Skin of body (tissue), 1 donor: ENCODE measurements at regions not wholly inside any gene's neighbourhood (a gene's known extent, or its start where the extent isn't known, plus 50 kb on each side); places are given as distances from the start of the nearest gene placed in this dataset.

Experiments
- DNase-seq: peaks from one replicate; lab custom pipeline; 2025; lab: John Stamatoyannopoulos, UW

DNA sequence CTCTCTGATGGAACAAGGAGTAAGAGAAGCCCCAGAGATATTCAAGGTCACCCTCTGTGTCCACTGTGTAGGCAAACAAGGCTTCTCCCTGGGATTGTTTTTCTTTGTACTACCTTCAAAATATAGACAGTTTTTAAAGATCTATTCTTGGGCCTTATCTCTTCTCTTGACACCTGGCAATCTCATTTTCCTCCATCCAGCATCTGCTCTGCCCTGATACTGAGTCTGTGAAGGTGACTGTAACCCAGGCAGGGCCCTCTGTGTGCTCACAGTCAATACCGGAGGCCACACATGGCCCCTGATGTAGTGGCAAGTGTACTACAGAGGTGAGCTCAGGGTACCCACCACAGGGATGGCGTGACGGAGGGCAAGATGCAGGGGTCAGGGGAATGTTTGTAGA is 221.1 kb downstream of the SNX10 start:
- no peak for DNase-seq

DNA sequence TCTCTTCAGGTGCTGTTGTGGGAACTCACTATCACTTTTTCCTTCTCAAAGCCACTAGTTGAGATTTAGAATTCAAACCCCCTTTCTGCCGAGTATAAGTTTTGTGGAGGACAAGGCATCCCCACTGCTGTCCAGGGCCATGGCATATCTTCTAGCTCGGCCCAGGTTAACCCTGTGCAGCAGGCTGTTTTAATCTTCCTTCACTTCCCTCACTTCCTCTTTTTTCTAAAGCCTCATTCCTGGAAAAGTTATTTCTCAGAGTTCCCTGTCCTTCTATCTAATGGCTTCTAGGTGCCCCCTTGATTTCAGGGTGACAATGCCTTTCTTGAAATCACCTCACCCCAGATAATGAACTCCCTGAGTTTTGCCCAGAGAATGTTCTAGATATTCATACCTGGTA is 222.3 kb downstream of the SNX10 start:
- DNase-seq = no peak

DNA sequence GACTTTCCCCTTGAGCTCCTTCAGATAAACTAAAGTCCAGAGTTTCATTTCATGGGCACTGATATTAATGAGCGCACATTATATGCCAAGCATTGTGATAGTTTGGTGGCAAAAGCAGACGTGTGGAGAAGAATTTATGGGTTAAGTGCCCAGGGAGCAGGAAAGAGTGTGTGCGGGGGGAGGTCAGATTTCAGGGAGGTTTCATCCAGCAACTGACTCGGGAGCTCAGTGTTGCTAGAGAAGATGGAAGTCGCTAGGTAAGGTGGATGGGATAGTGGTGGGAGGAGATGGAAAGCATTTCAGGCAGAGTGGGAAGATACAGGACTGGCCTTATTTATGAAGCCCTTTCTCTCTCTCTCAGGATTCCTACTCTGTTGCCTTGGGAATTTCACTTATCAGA is 223.0 kb downstream of the SNX10 start:
- DNase-seq = no peak

DNA sequence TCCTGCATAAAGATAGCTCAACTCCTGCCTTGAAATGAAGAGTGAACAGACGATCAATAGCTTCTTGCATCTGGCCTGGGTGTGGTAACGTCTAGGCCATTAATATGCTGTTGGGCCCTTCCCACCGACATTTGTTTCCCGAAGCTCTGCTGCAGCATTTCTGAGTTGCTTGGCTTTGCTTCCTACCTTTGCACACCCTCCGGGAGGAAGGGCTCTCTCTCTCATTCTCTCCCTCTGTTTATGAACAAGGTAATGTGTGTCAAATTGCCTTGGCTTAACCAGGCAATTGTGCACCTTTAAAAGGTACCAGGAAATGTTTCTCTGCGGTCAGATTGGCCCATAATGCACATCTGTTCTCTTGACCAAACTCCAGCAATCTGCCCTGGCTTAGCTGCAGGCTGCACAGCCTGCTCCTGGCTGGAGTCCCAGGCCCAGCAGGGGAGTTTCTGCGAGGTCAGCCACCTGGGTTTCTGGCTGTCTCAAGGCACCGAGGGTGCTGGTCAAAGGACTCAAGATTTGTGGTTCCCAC is 223.7 kb downstream of the SNX10 start:
- no peak for DNase-seq

DNA sequence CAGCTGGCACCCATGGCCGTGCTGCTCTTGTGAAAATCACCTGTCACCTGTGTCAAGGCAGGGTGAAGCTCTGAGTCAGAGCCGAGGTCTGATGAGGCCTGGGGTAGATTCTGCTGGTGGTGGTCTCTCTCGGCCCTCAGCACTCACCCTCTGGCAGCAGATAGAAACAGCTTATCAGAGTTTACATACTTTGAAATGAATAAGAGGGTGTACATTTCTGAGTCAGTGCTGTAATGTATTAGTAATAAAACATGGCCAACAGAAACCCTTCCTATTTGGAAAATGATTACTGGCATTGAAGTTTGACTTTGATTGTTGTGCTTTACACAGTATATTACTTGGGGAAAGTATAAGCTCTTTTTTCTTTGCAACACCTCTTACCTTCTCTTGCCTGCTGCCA is 228.8 kb downstream of the SNX10 start:
- no peak for DNase-seq

DNA sequence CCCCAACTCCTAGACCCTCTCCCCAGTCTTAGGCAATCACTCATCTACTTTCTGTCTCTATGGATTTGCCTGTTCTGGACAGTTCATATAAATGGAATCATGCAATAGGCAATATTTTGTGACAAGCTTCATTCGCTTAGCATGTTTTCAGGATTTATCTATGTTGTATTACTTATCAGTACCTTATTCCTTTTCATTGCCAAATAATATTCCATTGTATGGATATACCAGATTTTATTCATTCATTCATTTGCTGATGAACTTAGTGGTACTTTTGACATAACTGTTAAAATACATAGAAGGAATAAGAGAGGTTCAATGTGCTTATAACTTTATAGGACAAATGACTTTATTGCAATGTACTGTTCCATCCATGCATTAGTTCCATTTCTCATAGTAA is 231.0 kb downstream of the SNX10 start:
- DNase-seq = no peak

DNA sequence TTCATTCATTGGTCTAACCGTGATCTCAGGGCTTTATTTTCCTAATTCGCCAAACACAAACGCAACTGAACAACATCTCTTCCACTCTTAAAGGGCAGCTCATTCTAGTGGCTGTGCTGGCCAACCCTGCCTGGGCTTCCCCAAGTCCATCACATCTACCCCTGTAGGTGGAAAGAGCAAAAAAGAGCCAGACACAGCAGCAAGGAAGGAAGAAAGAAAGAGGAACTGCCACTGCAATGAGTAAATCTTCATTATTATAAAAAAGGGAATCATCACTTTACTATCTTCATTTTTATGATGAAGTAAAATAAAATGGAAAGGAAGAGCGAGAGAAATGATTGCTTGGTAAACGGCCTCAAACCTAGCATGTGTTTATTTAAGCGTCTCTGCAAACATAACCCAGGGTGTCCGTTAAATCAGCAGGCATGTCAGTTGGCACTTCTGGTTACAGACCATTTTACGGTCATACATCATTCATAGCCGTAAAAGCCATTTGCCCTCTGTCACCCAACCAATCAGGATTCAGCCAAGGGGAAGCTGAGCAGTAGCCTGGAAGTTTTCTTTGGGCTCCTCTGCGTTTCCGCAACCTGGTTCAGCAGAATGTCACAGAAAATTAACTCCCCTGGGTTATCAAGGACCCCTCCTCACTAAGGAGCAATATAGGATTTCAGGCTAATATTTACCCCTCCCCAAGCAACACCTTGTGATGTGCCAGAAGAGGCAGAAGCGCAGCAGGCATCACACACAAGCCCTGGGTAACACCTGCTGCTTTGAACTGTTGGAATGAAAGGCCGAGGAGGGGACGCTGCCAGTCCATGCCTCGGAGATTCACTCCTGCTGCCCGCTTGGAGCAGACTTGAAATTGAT is 234.0 kb downstream of the SNX10 start:
- DNase-seq = no peak

DNA sequence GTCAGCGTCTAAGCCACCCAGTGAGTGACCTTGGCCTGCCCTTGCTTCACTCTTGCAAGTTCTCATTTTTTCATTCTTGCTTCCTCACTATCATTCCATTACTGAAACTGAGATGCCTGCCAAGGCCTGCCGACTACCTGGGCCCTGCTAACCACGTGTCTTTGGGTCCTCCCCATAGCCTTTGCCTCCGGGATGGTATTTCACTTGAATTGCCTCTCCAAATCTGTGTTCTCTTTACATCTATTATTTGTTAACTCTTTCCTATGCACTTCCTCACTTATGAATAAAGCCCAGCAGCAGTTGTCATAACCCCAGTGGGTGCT is 234.6 kb downstream of the SNX10 start:
- no peak for DNase-seq

DNA sequence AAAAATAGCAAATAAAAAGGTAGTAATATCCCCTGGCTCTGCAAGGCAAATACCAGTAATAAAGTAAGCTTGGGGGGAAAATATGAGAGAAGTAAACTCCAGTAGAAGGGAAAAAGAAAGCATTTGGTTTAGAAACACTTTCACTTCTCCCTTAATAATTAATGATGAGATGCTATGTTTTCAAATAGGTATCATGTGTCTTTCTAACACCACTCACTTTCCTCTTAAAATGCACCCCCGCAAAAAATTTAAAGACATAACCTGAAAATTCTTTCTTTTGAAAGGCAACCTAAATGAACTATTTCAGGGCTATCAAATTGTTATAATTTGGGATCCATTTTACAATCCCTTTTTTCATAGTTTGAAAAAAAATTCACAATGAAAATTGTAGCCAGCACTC is 240.3 kb downstream of the SNX10 start:
- no peak for DNase-seq

DNA sequence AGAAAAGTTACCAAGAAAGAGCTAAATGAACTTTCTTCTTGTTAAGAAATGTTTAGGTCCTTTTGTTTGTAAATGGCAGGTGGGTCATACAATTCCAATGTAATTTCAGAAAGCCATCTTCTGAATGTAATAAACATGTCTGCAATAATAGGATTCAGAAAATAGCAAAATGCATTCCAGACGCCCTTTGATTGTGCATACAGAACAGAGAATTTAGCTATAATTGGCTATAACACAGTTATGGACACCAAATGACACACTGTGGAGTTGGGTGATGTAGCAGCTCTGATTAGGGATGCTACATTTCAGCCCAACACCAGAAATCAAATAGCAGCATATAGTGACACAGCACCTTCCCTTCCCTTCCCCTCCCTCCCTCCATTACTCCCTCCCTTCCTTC is 240.8 kb downstream of the SNX10 start:
- DNase-seq = no peak

DNA sequence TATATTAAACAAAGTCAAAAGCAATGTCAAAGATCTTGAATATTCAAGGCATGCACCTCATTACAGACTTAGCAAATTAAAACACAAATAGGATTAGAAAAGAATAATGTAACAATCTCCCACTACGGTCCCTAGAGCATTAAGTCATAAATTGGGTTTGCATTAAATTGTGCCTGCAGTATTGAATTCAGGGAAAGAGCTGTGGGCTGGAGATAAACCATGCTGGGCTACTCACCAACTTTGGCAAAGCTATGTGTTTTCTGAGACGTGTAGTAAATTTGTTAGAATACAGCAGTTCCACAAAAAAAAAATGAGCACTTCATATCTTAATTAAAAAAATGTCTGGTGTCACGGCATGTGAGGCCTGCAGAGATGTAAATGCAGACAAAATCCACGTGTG is 241.6 kb downstream of the SNX10 start:
- DNase-seq = no peak

DNA sequence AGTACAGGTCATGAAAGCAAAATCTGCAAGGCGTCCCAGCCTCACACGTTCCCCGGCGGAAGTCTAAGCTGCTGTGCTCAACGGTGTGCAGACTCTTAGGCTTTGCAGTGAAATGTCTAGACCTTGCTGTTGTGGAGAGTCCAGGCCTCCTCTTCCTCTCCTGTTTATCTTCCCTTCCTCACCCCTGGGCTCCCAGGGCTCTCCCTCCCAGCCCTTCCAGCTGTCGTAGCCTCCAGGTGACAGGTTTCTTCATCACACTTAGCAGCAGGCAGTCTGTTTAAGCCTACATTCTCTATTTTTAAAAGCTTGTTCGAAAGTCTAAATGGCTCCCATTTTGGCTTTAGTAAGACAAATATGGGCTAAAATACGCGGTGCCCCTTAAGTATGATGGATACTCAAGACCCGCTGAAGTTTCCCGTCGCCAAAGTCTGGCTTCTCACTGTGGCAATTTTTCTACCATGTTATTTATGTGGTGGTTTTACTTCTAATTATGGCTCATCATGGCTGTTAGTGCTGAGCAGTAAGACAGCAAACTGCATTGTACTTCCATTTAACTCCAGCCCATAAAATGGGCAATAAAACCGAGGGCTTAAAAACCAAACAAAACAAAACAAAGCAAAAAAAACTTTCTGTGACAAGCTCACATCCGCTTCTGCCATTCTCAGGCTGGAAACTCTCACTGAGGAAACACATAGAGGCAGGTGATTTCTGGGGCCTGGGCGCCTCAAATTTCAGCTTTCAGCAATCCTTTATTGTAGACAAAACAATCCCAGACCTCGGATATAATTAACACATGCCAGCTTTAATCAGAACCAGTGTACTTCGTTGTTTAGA is 243.2 kb downstream of the SNX10 start:
- DNase-seq = no peak

DNA sequence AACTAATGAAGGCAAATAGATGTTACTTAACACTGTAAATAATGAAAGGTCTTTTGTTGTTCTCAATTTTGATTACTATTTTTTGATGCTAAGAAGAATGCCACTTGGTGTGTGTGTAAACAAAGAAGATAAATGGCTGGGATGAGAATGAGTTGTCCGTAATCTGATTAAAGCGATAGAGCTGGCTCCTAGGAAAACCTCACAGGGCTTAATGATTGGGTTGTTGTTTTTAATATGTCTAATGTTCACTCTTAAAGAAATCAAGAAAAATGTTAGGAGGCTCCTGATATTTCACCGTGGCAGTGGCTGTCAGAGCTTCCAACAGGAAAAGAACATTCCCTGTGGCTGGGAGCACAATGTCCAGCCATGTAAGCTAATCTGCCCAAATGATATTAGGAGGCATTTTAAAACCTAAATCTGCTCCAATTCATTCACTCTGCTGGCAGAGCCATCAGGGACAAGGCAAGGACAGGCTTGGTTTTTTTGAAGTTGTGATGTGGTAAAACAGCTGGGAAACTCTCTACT is 243.9 kb downstream of the SNX10 start:
- DNase-seq = no peak

DNA sequence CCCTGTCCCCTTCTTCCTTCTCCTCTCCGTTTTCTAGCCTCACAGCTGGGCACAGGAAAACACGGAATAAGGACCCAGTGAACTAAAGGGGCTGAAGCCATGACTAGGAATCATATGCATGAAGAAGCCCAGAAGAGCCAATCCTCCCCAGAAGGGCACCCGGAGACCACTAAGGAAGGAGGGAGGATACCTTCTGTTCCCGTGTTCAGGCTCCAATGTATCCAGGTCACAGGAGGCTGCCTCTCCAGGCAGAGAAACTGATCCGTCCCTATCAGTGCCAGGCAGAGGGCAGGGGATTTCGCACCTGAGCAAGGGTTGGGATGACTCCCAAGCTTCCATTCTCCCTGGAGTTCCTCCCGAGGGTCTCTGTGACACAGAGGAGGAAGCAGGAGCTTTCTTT is 246.6 kb downstream of the SNX10 start:
- DNase-seq = no peak

DNA sequence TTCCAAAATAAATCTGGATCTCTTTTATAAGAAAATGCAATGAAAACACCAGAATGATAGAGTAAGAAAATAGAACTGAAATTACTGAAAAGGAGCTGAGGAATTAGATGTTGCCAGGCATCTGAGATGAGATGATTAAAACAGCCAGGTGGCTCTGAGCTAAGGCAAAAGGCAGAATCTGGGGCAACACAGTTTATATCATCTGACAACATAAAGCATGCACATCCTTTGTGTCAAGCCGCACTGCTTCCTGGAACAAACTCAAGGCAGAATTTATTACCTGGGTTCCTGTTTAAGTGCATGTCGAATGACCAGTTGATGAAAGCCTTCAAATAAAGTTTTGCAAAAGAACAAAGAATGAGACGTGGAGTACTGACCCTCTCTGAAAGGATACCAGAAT is 247.0 kb downstream of the SNX10 start:
- DNase-seq = no peak

DNA sequence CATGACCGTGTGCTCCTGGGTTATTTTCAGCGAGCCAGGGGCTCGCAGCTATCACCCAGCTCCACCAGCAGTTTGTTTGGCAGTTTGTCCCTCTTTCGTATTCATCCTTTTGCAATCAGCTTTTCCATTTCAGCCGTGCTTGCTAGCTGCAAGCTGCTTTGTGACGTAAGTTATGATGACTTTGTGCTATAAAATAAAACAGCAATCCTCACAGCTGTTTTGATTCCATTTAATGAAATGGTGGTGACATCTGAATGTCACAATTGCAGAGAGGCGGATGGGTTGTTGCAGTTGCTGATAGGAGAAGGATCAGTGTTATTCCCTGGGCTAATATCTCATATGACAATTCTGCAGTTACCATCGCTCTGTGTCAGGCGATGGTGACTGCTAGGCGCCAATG is 251.7 kb downstream of the SNX10 start:
- no peak for DNase-seq

DNA sequence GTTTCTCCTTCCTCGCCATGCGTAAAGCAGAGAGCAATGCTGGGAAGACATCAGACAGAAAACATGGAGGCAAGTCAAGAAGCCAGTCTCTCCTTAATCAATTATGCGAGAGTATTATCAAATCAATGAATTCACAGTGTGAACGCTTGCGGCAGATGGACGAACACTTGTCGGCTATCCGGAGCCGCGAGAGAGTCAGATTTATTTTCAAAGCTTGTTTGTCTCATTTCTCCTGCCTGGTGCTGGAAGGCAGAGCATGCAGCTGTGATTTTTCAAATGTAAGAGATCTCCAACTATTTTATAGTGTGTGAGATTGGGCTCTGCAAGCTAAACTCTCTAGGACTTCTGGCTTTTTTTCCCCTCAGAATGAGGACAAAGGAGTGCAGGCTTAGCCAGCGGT is 252.3 kb downstream of the SNX10 start:
- no peak for DNase-seq

DNA sequence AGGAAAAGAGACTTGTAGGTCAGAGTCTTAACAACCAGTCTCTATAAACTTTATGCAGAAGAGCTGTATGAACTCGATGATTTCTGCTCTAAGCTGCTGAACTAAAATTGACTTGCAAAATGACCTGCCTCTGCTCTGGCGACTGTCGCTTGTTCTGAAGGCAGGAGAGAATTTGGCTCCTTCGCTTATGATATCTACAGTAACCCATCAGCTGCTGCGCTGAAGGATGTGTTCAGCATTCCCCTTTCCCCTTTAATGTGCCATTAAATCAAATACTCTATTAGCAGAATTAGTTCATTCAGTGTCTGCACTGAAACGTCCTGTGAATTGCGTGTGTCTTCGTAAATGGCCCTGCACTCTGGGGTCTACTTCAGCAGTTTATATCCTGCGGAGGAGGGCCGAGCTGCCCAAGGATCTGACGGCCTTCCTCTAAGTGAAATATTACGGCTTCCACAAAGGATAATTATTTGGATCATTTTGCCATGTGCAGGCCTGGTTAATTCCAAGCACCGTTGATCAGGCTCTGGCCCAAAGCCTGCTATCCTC is 254.9 kb downstream of the SNX10 start:
- DNase-seq = no peak

DNA sequence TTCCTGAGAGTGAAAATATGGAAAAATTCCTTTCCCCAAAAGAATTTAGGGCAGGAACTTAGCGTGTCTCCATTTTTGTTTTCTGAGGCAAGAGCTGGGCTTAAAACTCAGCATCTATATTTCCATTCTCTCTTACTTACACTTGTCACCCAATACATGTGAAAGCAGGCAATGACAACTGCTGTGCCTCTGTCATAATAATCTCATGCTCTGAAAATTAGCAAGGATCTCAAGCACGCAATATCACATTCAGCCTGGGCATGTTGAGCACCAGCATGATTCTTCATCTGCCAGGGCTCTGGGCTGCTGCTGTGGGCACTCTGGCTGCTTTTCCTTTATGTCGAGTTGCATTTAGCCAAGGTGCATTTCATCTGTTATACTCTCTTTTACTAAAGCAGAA is 255.5 kb downstream of the SNX10 start:
- DNase-seq = no peak

DNA sequence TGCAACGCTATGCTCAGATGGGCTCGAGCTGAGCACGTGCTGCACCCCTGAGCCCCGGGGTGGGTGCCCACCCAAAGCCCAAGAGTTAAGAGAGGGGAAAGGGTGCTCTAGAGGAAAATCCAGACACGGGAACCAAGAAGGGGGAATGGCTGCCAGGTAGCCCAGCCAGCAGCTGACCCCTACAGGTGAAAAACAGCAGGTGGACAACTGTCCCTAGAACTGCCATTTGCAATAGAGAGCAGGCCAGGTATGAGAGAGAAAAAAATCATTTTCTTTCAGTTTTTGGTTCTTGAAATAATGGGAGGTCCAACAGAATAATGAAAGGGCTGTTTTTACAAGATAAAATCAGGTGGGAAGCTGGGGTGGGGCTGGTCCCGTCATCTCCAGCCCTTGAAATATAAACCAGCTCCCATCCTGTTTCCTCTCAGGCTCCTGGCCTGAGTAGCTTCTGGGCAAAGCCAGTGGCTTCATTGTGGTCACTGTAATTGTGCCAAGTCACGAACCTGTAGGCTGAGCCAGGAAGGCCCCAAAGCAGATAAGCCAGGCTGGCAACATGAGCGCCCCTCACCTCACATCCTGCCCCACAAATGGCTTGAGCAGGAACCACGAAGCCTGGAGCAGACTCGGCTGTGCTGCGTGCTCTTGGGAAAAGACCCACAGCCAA is 257.8 kb downstream of the SNX10 start:
- no peak for DNase-seq

DNA sequence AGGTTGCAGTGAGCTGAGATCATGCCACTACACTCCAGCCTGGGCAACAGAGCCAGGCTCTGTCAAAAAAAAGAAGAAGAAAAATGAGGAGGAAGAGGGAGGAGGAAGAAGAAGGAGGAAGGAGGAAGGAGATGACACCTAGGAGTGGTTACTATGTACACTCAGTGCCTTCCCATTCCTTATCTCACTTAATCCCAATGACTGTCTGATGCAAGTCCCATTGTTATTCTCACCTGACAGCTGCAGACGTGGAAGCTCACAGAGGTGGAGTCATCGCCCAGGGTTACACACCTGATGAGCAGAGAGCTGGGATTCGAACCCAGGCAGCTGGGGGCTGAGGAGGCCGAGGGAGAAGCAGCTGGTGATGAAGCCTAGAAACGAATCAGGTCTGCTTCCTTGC is 258.8 kb downstream of the SNX10 start:
- no peak for DNase-seq

DNA sequence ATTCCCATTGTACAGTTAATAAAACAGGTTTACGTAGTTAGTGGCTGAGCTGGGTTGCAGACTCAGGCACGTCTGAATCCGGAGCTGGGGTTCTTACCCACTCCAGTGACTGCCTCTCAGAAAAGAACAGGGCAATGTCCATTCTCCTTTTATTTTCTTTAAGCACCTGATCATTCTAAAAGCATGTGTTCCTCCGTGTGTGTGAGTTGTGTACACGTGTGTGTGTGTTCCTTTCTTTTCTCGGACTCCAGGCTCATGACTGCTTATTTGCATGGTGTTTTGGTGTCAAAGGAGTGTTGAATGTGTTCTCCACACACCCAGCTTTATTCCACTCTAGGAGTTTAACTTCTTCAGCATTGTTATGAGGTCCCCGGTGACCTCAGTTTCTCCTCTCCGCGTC is 260.1 kb downstream of the SNX10 start:
- no peak for DNase-seq
